ENCODE measurements at regions not wholly inside any gene's neighbourhood (a gene's known extent, or its start where the extent isn't known, plus 50 kb on each side); places are given as distances from the start of the nearest gene placed in this dataset.
A peak's percentile ranks its signal among the peaks of the same experiment; 100 is the strongest.

DNA sequence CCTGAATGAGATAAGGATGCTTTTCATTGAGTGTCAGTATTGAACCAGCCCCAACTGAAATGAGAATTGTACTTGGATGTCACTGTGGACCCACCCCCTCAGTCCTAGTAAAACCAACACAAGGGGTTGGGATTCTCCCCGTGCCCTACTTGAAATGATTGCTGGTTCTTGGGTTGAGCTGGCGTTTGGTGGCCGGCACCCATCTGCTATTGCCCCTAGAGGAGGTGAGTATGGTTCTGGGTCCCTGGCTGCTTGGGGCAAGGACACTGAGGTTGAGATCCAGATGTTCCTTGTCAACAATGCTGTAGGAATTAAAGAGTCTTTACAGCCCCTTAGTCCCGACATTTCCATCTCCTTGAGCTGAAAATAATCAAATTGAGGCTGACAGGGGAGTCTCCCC is 170.0 kb upstream of the ZNF32 start:
- no peak for DNase-seq
- H3K27ac Mint-ChIP-seq: no peak overlapping the region
- H3K4me1 Mint-ChIP-seq: peaks cover 60% of the 10 kb centered on the region
- H3K4me3 Mint-ChIP-seq: no peak overlapping the region
- no peaks in the 10 kb centered on the region for H3K9me3 Mint-ChIP-seq
- ATAC-seq: no peak
- no peaks in the 10 kb centered on the region for H3K27me3 Mint-ChIP-seq

DNA sequence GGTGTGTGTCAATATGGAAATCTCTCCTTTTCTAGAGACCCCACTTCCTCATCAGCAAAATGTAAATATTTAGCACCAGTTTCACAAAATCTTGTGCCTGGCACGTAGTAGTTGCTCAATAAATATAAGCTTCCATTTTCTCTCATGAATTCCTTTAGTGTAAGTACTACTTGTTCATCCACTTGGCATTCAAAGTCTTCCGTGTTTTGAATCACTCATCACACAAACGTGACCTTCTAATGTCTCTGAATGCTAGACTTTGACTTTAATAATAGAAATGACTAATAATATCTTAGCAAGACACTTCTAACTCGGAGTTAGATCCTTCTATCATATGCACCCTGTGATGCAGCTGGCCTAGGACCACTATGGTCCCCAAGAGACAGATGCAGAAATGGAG is 168.7 kb upstream of the ZNF32 start:
- no peaks in the 10 kb centered on the region for H3K9me3 Mint-ChIP-seq
- peaks cover 53% of the 10 kb centered on the region for H3K4me1 Mint-ChIP-seq
- no peak for DNase-seq
- H3K4me3 Mint-ChIP-seq: no peak overlapping the region
- H3K27me3 Mint-ChIP-seq: no peaks in the 10 kb centered on the region
- H3K27ac Mint-ChIP-seq: no peak overlapping the region
- no peak for ATAC-seq

- ATAC-seq (peak; percentile 99), DNase-seq (peak; percentile 55 to 74)
- Mint-ChIP-seq H3K4me1 (peaks cover 46% of the 10 kb centered on the region), H3K27ac (peak overlapping the region in 1 of 2 donors; percentile 63), H3K27me3 (no peaks in the 10 kb centered on the region), H3K9me3 (no peaks in the 10 kb centered on the region), H3K4me3 (peak overlapping the region; percentile 61)
Measured at GRCh38 chr10:43816351-43817321, 168.0 kb upstream of the ZNF32 start.

- peaks cover 52% of the 10 kb centered on the region for H3K4me1 Mint-ChIP-seq
- no peak for ATAC-seq
- peak overlapping the region; percentile 45 to 46 for H3K4me3 Mint-ChIP-seq
Measured at GRCh38 chr10:43815181-43815885, 166.7 kb upstream of the ZNF32 start.

GRCh38 chr10:43814663-43815062 is 166.0 kb upstream of the ZNF32 start:
- peaks cover 55% of the 10 kb centered on the region for H3K4me1 Mint-ChIP-seq
- H3K27ac Mint-ChIP-seq: no peak overlapping the region
- DNase-seq (no peak), ATAC-seq (no peak)
- H3K27me3 Mint-ChIP-seq: no peaks in the 10 kb centered on the region
- H3K4me3 Mint-ChIP-seq: no peak overlapping the region
- H3K9me3 Mint-ChIP-seq: no peaks in the 10 kb centered on the region

More at GRCh38 chr10:43815181-43815885, 166.7 kb upstream of the ZNF32 start:
- Mint-ChIP-seq H3K27me3 (no peaks in the 10 kb centered on the region), H3K27ac (peak overlapping the region; percentile 59 to 82), H3K9me3 (no peaks in the 10 kb centered on the region)
- DNase-seq: no peak

DNA sequence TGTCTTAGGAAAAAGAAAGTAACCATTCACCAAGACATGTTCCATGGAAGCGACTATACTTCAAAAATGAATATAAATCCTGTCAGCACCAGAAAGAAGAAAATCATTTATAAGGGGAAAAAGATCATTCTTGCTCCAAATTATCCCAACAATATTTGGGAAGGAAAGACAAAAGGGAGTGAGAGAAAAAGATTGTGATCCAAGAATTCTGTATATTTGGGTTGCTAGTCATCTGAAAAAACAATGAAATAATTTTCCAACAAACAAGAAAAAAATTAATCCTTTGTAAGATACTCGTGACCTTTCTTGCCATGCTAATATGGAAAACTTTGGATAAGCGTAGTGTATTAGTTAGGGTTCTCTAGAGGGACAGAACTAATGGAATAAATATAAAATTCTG is 163.2 kb upstream of the ZNF32 start:
- H3K4me1 Mint-ChIP-seq: peaks cover 59% of the 10 kb centered on the region
- no peak overlapping the region for H3K27ac Mint-ChIP-seq
- ATAC-seq (no peak), DNase-seq (no peak)
- H3K9me3 Mint-ChIP-seq: no peaks in the 10 kb centered on the region
- H3K4me3 Mint-ChIP-seq: no peak overlapping the region
- H3K27me3 Mint-ChIP-seq: no peaks in the 10 kb centered on the region

DNA sequence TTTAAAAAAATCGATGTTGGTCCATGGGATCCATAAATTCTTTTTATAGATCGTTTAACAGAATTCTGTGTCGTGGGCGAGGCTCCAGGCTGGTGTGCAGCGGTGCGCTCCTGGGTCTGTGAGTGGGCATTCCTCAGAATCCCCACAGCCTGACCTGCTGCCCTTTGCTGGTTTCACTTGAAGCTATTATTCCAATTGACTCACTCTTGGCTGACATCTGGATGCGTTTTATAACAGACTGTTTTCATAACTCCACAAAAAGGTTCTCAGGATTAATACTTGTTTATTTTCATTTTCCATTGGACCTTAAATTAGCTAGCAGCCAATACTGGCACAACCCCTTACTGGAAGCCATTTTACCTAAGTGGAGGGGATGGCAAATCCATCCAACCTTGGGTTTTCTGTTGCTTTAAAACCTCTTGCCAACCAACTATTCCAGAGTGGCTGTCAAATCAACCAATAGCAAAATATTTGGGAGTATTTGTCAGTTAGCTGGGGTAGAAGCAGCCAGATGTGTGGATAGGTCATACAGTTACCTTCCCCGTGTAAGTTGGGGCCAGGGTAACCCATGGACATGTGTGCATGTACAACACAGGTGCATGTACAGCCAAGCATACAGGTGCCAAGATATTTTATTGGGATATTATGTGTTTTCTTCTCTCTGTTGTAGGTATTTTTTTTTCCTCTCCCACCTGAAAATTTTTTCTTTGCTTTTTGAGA is 160.7 kb upstream of the ZNF32 start:
- Mint-ChIP-seq H3K27me3 (no peaks in the 10 kb centered on the region), H3K9me3 (no peaks in the 10 kb centered on the region), H3K4me3 (no peak overlapping the region), H3K27ac (no peak overlapping the region), H3K4me1 (peaks cover 43% of the 10 kb centered on the region)
- no peak for DNase-seq
- ATAC-seq: no peak

DNA sequence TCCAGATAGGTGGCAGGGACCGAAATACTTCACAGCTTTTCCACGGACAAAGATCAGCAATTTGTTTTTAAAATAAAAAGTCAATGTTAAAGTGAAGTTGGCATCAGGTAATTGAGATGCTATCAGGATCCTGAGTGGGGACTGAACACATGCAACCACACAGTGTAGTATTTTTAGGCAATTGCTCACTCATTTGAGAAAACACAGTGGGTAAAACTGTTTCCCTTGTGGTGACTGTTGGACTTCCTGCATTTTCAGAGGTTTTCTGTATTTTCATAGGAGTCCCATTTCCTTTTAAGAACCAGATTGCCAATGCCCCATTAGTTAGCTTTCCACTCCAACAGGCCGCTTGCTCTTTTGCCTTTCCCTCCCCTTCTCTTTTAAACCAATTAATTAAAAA is 159.5 kb upstream of the ZNF32 start:
- H3K4me1 Mint-ChIP-seq: peaks cover 43% of the 10 kb centered on the region

GRCh38 chr10:43806831-43807640 is 158.4 kb upstream of the ZNF32 start:
- Mint-ChIP-seq H3K4me3 (no peak overlapping the region), H3K4me1 (peaks cover 43% of the 10 kb centered on the region), H3K27me3 (no peaks in the 10 kb centered on the region), H3K27ac (no peak overlapping the region), H3K9me3 (no peaks in the 10 kb centered on the region)
- no peak for DNase-seq
- ATAC-seq: no peak

More for the DNA sequence above, 159.5 kb upstream of the ZNF32 start:
- Mint-ChIP-seq H3K4me3 (peak overlapping the region in 1 of 2 donors; percentile 23), H3K27me3 (no peaks in the 10 kb centered on the region), H3K9me3 (no peaks in the 10 kb centered on the region), H3K27ac (peak overlapping the region in 1 of 2 donors; percentile 64)
- ATAC-seq: peak; percentile 85
- DNase-seq: no peak

- H3K4me1 Mint-ChIP-seq: peaks cover 36% of the 10 kb centered on the region
- ATAC-seq: no peak
Measured at GRCh38 chr10:43803791-43804190, 155.1 kb upstream of the ZNF32 start.

DNA sequence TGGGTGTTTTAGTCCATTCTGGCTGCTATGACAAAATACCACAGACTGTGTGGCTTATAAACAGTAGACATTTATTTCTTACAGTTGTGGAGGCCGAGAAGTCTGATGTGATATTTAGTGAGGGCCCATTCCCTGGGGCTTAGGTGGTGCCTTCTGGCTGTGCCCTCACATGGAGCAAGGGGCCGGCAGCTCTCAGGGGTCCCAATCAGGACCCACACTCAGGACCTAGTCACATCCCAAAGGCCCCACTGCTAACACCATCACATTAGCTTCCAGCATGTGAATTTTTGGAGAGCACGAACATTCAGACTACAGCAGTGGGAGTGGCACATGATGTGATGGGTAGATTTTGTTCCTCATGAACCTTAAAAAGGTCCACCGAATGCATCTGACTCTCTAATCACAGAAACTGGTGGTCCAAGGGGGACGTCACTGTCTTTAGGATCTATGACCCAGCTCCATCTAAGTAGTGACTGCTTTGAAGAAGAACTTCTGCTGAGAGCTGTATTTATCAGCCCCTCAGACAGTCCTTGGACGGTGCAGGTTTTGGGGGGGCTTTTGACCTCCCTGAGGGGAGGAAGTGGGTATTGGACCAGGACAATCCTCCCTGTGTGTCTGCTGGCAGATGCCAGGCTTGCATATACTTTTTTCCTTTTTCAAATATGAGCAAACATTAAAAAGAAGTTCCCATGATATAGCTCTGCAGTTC is 154.5 kb upstream of the ZNF32 start:
- DNase-seq (no peak), ATAC-seq (no peak)
- Mint-ChIP-seq H3K27ac (no peak overlapping the region), H3K9me3 (no peaks in the 10 kb centered on the region), H3K27me3 (peaks cover 12% of the 10 kb centered on the region), H3K4me1 (peaks cover 31% of the 10 kb centered on the region), H3K4me3 (no peak overlapping the region)

More at GRCh38 chr10:43803791-43804190, 155.1 kb upstream of the ZNF32 start:
- H3K27ac Mint-ChIP-seq: no peak overlapping the region
- no peak overlapping the region for H3K4me3 Mint-ChIP-seq
- no peak for DNase-seq
- H3K9me3 Mint-ChIP-seq: no peaks in the 10 kb centered on the region
- peaks cover 10% of the 10 kb centered on the region for H3K27me3 Mint-ChIP-seq

DNA sequence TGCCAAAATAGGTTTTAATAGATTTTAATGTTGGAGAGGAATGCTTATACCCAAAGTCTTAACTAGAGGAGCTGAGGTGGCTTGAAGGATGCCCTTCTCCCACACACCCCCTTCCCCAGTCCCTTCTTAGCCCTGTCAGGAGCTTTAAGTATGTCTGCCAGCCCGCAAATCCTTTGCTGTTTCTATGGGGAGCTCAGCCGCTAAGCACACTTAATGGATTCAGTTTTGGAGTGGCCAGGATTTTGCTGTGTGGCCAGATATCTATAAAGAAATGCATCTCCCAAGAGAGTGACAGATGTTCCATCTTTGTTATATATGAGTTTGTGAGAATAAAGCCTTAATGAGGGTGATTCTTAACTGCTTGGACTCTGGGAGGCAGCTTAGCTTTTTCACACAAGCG is 152.9 kb upstream of the ZNF32 start:
- peaks cover 12% of the 10 kb centered on the region for H3K27me3 Mint-ChIP-seq
- DNase-seq (no peak), ATAC-seq (no peak)
- no peak overlapping the region for H3K4me3 Mint-ChIP-seq
- H3K9me3 Mint-ChIP-seq: no peaks in the 10 kb centered on the region
- peaks cover 21% of the 10 kb centered on the region for H3K4me1 Mint-ChIP-seq
- H3K27ac Mint-ChIP-seq: peak overlapping the region in 1 of 2 donors; percentile 38

- ATAC-seq (no peak), DNase-seq (no peak)
- H3K27ac Mint-ChIP-seq: peak overlapping the region in 1 of 2 donors; percentile 9
- peaks cover 18% of the 10 kb centered on the region for H3K4me1 Mint-ChIP-seq
- no peaks in the 10 kb centered on the region for H3K9me3 Mint-ChIP-seq
- H3K27me3 Mint-ChIP-seq: peaks cover 12% of the 10 kb centered on the region
- no peak overlapping the region for H3K4me3 Mint-ChIP-seq
Measured at GRCh38 chr10:43801140-43801539, 152.5 kb upstream of the ZNF32 start.

GRCh38 chr10:43796781-43797180 is 148.1 kb upstream of the ZNF32 start:
- H3K27ac Mint-ChIP-seq: no peak overlapping the region
- no peak overlapping the region for H3K4me3 Mint-ChIP-seq
- ATAC-seq (no peak), DNase-seq (no peak)
- H3K4me1 Mint-ChIP-seq: peaks cover 15% of the 10 kb centered on the region
- H3K27me3 Mint-ChIP-seq: peaks cover 20% of the 10 kb centered on the region
- H3K9me3 Mint-ChIP-seq: no peaks in the 10 kb centered on the region
